GM21423 (cell line): ENCODE measurements at regions not wholly inside any gene's neighbourhood (a gene's known extent, or its start where the extent isn't known, plus 50 kb on each side); places are given as distances from the start of the nearest gene placed in this dataset.
"Not testable (repeated sequence)": the region's sequence is repeated elsewhere in the genome, so short reads cannot be mapped to it uniquely, and the experiment has no call there.

ENCODE experiments used
- ATAC-seq: cut with Tn5 transposase; IDR thresholded peaks from one replicate; pipeline ENCODE4 v1.9.1; 2021; ENCODE audit warnings: mild to moderate bottlenecking, moderate library complexity; ENCODE audit not compliant: unreplicated experiment

DNA sequence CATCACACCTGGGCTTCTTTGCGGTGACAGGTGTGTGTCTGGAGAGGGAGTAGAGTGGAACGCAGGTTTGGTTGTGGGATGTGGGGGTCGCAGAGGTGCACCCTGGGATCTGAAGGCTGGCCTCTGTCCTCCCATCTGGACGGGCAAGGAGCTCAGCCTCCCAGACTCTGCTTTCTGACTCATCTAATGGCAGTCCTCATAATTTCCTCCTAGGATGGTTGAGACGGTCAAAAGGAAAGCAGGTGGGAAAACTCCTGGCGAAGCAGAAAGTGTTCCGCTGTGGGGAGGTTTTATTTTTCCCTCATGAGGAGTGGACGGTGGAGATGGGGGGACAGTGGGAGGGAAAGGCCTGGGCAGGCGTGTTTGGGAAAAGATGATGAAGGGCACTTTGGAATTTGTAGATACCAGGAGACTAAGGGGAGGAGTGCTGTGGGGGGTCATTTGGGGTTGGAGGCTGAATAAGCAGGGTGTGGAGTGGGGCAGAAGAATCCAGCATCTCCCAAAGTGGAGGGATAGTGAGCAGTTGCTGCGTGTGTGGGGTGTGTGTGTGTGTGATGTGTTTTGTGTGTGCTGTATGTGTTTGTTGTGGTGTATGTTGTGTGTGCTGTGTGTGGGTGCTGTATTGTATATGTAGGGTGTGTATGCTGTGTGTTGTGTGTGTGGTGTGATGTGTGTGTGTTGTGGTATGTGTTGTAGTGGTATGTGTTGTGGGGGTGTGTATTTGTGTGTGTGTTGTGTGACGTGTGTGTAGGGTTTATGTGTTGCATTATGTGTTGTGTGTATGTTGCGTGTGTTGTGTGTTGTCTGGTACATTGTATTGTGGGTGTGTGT lies 97.2 kb upstream of the PODXL start:
- no peak for ATAC-seq

DNA sequence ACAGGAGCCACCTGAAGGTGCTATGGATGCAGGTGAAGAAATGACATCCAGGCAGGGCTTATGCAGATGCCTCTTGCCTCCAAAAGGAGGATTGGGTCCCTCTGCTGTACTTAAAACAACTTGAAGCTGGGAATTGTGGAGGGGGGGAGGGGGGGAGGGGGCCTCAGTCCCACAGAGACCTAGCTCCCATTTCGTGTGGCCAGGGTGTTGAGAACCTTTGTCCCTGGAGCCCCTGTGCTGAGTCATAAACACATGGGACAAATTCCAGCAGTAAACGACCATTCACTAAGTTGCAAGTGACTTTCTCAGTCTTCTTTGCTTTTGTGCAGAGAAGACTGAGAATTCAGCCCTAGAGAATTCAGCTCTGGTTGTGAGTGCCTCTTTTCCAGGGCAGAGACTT lies 96.5 kb upstream of the PODXL start:
- ATAC-seq = no peak

DNA sequence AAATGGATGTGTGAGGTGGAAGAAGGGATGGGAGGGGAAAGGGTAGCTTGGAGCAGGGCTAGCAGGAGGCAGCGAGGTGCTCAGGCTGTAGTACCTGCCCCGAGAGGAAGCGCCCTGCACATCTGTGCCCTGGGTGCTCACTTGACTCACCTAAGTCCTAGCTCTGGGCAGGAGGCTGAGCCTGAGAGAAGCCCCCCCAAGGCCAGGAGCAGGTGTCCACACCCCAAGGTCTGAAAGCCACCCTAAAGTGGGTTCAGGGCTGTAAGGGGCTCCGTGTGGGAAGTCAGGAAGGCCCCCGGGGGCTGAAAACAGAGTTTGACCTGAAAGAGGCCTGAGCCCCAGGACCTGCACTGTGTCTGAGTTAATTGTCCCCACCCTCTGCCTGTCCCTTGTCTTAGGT lies 95.8 kb upstream of the PODXL start:
- no peak for ATAC-seq

DNA sequence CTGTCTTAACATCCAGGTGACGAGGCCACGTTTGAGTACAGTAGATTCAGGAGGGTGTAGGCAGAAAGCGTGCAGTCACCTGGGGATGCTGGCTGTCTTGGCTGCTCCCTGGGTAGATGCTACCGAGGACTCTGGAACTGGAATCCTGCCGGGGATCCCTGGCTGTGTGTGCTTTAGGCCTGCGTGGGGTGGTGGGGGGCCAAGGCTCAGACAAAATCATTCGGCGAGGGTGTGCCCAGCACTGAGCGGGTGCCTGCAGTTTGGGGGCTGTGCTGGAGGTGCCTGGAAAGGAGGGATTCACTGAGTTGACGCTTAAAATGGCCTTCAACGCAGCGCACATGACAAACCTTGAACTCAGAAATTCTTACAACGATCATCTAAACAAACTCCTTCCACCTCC lies 93.5 kb upstream of the PODXL start:
- no peak for ATAC-seq

DNA sequence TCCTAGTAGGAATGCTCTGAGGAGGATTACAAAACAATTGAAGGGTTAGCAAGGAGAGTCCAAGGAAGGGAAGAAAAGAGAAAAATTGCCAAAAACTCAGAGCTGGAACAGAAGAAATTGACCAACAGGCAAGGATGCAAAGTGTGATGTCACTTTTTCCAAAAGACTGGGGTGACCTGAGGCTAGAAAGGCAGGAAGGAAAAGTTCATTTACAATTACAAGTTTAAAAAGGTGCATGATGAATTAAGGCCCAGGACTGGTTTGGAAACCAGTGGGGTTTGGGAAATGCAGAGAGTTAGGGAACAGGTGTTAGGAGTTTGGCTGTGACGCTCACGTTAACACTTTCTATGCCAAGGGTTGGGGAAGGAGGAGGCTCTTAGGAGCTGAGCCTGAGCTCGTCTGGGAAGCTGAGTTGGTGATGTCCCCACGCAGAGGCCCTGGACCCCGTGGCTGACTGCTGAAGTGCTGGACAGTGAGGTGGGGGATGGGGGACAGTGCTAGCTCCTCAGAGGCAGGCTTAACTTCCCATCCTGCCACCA lies 92.6 kb upstream of the PODXL start:
- ATAC-seq = no peak

DNA sequence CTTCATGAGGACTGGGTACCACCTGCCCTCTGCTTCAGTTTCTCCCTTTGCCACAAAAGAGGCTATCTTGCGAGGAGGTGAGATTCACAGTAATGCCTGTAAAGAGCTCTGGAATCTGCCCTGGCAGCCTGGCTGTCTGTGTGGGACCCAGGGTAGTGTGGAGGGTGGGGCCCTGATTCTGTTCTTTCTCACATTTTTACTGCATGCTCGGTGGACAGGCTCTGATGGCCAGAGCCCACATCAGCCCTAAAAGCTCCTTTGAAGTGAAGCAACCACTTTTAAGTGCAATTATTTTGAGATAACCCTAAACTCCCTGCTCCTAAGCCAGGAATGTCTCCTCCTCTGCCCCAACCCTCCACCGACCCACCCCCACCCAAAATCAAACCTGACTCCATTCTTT lies 92.1 kb upstream of the PODXL start:
- ATAC-seq = no peak

DNA sequence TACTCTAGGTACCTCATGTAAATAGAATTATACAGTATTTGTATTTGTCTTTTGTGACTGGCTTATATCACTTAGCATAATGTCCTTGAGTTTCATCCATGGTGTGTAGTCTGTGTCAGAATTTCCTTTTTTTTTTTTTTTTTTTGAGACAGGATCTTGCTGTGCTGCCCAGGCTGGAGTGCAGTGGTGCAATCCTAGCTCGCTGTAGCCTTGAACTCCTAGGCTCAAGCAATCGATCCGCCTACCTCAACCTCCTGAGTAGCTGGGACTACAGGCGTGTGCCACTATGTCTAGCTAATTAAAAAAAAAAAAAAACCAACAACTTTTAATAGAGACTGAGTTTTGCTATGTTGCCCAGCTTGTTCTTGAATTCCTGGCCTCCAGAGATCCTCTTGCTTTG lies 89.8 kb upstream of the PODXL start:
- no peak for ATAC-seq

DNA sequence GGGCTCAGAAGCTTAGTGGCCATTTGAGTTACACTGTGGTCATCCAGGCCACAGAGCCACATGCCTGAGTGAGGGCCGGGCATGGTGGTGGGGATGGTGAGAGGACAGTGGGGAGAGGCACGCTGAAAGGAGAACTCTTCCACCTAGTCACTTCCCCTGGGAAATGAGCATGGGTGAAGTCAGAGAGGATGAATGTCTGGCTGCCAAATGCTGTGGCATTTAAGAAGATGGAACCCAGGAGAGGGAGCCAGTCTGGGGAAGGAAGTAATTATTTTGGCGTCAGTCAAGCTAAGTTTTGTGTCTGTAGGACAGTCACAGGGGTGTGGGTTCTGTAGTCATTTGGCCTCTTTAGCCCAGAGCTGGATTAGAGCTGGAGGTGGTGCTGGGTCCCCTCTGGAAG lies 86.0 kb upstream of the PODXL start:
- ATAC-seq = no peak

DNA sequence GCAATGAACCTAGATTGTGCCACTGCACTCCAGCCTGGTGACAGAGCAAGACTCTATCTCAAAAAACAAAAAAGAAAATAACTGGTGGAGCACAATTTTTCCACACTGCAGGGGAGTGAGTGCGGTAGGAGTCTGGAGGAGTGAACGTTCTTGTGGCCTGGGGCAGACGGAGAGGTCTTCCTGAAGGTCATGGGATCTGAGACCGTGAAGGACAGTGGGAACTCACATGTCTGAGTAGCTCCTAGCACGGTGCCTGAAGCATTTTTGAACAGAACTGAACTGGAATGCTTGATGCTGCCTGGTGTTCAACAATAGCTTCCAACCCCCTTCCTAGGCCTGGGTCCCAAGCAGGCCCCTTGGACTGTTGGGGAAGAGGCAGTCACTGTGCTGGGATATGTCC lies 84.3 kb upstream of the PODXL start:
- ATAC-seq = no peak

DNA sequence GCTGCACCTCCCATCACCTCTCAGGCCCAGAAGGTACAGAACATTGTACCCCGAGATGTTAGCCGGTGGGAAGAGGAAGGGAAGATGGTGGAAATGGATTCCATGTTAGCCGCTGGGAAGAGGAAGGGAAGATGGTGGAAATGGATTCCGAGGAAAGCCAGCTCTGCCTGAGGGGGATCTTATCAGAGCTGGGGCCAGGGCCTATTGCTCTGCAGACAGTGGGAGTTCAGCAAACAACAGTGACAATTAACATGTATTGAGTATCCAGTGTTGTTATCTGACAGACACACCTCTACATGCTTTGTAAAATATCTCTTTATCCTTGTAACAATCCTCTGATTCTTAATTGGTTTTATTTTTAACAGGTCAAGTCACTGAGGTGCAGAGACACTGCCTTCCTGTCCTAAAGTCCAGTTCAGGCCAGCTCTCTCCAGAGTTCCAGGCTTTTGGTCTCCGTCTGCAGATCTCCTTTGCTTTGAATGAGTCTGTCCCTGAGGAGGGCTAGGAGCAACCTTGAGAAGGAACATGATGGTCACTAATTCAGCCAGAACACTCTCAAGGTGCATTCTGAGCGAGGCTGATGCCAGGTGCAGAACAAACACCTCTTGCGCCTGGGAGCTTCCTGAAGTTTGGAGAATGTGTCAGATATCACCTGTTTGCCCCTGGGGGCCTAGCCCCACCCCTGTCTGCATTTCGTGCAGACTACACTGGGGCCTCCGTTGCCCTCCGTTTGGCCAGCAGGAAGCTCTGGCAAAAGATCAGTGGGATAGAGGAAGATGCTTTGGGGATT lies 82.4 kb upstream of the PODXL start:
- ATAC-seq = no peak

DNA sequence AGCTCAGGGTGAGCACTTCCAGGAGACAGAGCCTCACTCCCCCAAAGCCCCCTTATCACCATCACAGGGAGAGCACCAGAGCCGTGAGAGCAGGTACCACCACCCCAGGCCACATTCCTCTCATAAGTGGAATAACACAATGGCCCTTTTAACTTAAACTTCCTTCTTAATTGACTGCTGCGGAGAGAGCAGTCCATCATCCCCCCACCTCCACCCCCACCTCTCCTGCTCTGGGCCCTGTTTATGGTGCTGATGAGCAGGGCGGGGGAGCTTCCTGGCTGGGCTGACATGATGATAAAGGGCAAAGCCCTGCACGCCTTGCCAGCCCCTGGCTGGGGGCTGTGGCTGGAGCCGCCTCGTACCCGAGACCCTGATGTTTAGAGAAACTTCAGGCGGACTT lies 81.4 kb upstream of the PODXL start:
- no peak for ATAC-seq

DNA sequence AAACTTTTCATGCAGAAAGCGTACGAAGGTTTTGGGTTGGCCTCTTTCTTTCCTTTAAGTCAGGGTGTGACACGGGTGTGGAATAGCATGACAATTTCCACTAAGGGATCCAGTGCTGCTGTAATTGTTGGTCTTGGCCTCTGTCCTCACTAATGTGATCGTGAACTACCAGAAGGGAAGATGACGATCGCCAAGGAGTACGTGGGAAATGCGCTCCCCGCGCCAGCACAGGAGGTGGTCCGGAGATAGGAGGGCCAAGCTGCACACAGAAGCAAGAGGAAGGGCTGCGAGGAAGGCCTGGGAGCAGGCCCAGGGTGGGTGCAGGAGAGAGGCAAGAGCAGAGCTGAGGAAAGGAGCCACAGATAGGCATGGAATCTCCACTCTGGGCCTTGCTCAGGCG lies 79.7 kb upstream of the PODXL start:
- ATAC-seq = no peak

DNA sequence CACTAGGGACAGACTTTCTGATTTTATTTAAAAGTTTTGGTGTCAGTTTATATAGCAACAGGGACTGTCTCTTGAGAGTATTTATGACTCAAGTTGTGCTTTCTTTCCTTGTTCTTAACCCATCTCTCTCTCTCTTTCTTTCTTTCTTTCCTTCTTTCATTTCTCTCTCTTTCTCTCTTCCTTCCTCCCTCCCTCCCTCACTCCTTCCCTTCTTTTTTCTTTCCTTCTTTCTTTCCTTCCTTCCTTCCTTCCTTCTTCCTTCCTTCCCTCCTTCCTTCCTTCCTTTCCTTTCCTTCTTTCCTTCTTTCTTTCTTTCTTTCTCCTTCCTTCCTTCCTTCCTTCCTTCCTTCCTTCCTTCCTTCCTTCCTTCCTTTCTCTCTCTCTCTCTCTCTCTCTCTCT lies 77.8 kb upstream of the PODXL start:
- not testable (repeated sequence) for ATAC-seq

DNA sequence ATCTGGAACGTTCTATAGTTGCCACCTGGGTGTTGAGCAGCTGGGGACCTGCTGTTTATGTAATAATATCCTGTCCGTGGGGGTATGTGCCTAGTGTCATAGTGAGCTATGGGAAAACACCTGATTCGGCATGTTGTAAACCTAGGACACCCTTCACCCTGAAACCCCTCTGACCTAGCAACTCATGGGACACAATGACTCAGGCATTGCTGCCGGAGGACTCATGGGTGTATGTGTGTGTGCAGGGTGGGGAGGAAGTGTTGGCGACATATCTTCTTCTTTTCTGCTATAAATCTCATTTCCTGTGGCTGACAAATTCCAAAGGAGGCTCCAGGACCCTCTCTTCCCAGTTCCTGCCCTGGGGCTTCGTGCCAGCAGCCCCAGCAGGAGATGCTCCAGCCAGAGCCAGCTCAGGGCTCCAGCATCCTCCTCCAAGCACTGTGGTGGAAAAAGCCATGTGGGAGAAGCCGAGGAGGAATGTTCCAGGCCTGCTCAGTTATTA lies 77.0 kb upstream of the PODXL start:
- no peak for ATAC-seq

DNA sequence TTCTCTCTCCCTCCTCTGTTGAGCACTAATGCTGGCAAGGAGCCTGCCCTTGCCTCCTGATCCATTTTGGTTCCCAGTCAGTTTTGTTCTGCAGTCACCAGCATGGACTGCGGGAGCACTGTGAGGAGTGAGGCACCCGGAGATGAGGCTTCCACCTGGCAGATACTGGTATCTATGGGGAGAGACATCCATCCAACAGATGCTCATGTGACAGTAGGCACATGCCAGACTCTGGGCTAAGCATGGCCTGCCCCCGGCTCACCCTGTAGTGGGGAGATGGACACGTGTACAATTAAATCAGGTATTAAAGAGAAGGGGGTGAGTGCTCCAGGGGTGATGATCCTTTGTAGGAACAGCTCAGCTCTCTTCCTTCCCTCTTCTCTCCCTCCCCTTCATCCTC lies 74.0 kb upstream of the PODXL start:
- no peak for ATAC-seq

DNA sequence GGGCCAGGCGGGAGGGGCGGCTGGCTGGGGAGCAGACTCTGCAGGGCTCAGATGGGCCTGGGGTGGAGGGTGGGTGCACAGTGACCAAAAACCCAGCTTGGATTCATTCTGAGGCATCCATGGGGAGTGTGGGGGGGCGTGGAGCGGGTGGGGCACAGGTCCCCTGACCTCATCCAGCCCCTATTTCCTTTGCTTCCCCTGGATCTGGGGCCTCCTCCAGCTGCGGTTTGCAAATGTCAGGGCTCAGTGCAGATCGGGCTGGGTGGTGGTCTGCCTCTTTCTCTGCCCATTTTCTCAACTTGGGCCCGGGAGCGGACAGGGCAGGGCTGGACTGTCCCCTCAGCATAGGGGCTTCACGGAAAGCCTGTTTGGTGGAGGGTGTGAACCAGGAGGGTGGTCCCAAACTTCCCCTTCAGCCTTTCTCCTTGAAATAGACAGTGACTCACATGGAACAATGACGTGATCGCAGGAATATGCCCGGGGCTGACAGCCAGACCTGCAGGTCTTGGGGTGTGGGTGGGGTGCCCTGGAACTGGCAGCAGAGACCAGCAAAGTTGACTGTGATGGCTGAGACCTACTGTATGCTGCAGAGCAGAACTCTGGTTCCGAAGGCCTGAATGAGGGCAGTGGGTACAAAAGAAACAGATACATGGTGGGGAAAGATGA lies 72.9 kb upstream of the PODXL start:
- no peak for ATAC-seq

DNA sequence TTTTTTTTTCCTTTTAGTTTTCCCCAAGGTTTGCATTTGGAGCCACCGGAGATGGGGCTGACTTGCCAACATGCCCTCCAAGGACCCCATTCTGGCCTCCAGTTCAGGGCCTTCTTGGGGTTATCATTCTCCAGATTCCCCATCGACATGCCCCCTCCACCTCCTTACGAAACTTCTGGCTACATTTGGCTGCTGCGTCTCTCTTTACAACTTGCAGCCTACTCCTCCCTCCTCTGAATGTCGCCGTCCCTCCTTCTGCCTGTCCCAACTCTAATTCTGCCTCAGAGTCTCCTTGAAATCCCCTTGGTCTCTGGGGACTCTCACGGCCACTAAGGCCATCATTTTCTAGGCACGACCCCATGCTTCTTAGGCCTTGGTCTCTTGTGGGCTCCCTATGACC lies 72.2 kb upstream of the PODXL start:
- no peak for ATAC-seq

DNA sequence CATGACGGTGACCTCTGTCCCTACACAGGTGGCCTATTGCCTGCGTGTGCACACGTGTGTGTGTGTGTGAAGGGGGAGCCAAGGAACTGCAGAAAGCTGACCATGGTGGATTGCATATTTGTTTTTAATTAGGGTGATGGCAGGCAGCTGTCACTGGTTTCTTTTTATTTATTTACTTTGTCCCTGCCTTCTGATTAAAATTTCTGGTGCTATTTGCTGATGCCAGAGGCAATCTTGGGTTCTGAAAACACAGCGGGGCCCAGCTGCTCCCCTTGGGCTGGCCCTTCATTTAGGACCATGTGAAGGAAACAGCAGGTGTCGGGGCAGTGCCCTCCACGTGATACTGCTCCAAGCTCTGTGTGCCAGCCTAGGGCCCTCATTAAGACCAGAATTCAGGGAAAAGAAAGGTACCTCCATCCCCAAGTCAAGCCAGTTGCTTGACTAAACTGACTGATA lies 71.3 kb upstream of the PODXL start:
- no peak for ATAC-seq

DNA sequence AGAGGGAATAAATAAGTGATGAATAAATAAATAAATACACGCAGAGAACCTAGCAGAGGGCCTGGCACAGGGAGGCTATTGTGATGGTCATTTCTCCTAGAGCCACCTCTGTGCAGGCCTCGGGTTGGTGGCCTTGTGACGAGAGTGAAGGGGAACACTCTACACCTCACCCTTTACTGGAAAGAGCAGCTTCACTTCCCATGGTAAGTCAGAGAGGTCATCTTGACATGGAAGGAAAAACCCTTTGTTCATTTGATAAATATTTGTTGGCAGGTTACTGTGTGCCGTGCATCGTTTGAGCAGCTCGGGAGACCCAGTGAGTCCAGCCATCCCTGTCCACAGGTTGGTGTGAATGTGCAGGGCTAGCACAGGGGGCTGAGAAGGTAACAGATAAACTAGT lies 70.2 kb upstream of the PODXL start:
- no peak for ATAC-seq

DNA sequence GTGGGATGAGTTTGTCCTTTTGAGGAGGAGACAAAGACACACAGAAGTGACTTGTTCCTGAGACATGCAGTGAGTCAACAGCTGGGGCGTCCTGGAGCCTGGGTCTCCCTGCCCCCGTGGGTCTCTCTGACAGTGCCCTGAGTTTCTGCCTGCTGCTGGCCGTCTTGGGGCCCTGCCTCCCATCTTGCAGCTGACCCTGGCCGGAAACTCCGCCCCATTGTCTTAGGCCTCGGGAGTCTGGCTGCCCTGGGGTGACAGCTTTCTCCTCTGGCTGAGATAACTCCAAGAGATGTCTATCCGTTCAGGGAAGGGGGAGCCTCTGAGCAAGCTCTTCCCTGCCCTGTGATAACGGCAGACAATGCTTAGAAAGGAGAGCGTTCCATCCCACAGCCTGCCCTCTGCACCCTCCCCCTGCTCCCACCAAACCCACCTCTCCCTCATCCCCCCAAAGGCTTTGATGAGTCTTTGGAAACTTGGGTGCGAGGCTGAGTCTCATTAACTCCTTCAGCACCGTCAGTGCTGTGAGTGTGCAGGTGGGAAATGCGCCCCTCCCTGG lies 69.5 kb upstream of the PODXL start:
- ATAC-seq = no peak

DNA sequence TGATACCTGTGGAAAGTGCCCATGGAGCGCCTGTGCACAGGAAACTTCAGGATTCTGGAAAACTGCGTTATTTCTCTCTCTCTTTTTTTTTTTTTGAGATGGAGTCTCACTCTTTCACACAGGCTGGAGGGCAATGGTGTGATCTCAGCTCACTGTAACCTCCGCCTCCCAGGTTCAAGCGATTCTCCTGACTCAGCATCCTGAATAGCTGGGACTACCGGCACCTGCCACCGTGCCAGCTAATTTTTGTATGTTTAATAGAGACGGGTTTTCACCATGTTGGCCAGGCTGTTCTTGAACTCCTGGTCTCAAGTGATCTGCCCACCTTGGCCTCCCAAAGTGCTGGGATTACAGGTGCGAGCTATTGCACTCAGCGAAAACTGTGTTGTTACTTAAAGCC lies 68.9 kb upstream of the PODXL start:
- not testable (repeated sequence) for ATAC-seq
